Endothelial cell (in vitro differentiated cells): ENCODE measurements at regions not wholly inside any gene's neighbourhood (a gene's known extent, or its start where the extent isn't known, plus 50 kb on each side); places are given as distances from the start of the nearest gene placed in this dataset.

ENCODE experiments used
- DNase-seq: peaks from one replicate; pipeline ENCODE4 v3.0.0; 2021; ENCODE audit warnings: low spot score
- H3K27ac Mint-ChIP-seq: one replicate; pipeline ENCODE4 v1.8.0; 2021; ENCODE audit warnings: mixed read lengths, inconsistent platforms; ENCODE audit not compliant: unreplicated experiment
- H3K27me3 Mint-ChIP-seq: one replicate; pipeline ENCODE4 v1.8.0; 2021; ENCODE audit warnings: mild to moderate bottlenecking, moderate library complexity, mixed read lengths, inconsistent platforms; ENCODE audit not compliant: unreplicated experiment
- H3K36me3 Mint-ChIP-seq: one replicate; pipeline ENCODE4 v1.8.0; 2021; ENCODE audit warnings: mild to moderate bottlenecking, low read depth, mixed read lengths, inconsistent platforms; ENCODE audit not compliant: unreplicated experiment
- H3K4me1 Mint-ChIP-seq: one replicate; pipeline ENCODE4 v1.8.0; 2021; ENCODE audit warnings: mild to moderate bottlenecking, mixed read lengths, inconsistent platforms; ENCODE audit not compliant: unreplicated experiment
- H3K4me3 Mint-ChIP-seq: one replicate; pipeline ENCODE4 v1.8.0; 2021; ENCODE audit warnings: mild to moderate bottlenecking, mixed read lengths, inconsistent platforms; ENCODE audit not compliant: unreplicated experiment
- H3K9me3 Mint-ChIP-seq: one replicate; pipeline ENCODE4 v1.8.0; 2021; ENCODE audit warnings: mixed read lengths, inconsistent platforms; ENCODE audit not compliant: unreplicated experiment
- CTCF ChIP-seq: fragments of 200-600 bp; sonication (generic); IDR thresholded peaks from one replicate; pipeline ENCODE4 v1.5.0; 2021; ENCODE audit warnings: antibody characterized with exemption; ENCODE audit not compliant: unreplicated experiment

- H3K27ac Mint-ChIP-seq = no peak overlapping the region
- H3K36me3 Mint-ChIP-seq = no peaks in the 10 kb centered on the region
- H3K9me3 Mint-ChIP-seq = no peaks in the 10 kb centered on the region
- TF ChIP-seq CTCF = no peak
- DNase-seq = no peak
- no peak overlapping the region for H3K4me3 Mint-ChIP-seq
- H3K4me1 Mint-ChIP-seq = peaks cover 7% of the 10 kb centered on the region
- H3K27me3 Mint-ChIP-seq = peaks cover 8% of the 10 kb centered on the region
These were observed 54.0 kb upstream of the SYT6 start for GRCh38 chr1:114207635-114208034.

- Mint-ChIP-seq H3K27ac (no peak overlapping the region), H3K4me1 (peaks cover 7% of the 10 kb centered on the region), H3K4me3 (no peak overlapping the region), H3K27me3 (peaks cover 8% of the 10 kb centered on the region), H3K36me3 (no peaks in the 10 kb centered on the region), H3K9me3 (no peaks in the 10 kb centered on the region)
- no peak for DNase-seq
- no peak for TF ChIP-seq CTCF
These were observed 52.7 kb upstream of the SYT6 start for GRCh38 chr1:114206392-114206791.

- peaks cover 4% of the 10 kb centered on the region for H3K27me3 Mint-ChIP-seq
- H3K4me1 Mint-ChIP-seq = peaks cover 7% of the 10 kb centered on the region
- no peak overlapping the region for H3K27ac Mint-ChIP-seq
- no peak overlapping the region for H3K4me3 Mint-ChIP-seq
- no peaks in the 10 kb centered on the region for H3K9me3 Mint-ChIP-seq
- no peak for TF ChIP-seq CTCF
- no peaks in the 10 kb centered on the region for H3K36me3 Mint-ChIP-seq
- no peak for DNase-seq
These were observed 50.0 kb upstream of the SYT6 start for GRCh38 chr1:114203595-114204128.
